HCT116 (cell line): ENCODE measurements at regions not wholly inside any gene's neighbourhood (a gene's known extent, or its start where the extent isn't known, plus 50 kb on each side); places are given as distances from the start of the nearest gene placed in this dataset.

Experiments
- ATAC-seq: fragments of 200-7000 bp; cut with Tn5 transposase; 2 replicates; pipeline ENCODE4 v1.9.1; 2020; ENCODE audit warnings: mild to moderate bottlenecking, moderate library complexity
- BruUV-seq: library from RNA; stranded (reverse); fragments of 400-500 nt; replicated peaks from 2 replicates; lab custom pipeline; 2021; lab: Mats Ljungman, UMichigan
- CTCF ChIA-PET: fragments of 300-600 bp; sonication (Branson Sonifier 250); formaldehyde crosslinking; loops from one replicate; lab custom pipeline; 2021; ENCODE audit warnings: antibody characterized with exemption; lab: Charles Lee
- POLR2A ChIA-PET: fragments of 300-600, 350-600 bp; sonication (Branson Sonifier 250); formaldehyde crosslinking; loops from one replicate; lab custom pipeline; 2021; ENCODE audit warnings: antibody characterized with exemption; lab: Charles Lee
- RAD21 ChIA-PET, 2 experiments: fragments of 300-600 bp; sonication (Branson Sonifier 250); formaldehyde crosslinking; loops; one replicate each; lab custom pipeline; 2023; ENCODE audit warnings: low total read pairs in 2 of 2; ENCODE audit not compliant: uncharacterized antibody in 2 of 2, unreplicated experiment in 2 of 2, low non-redundant PET in 1 of 2; lab: Charles Lee
- DNase-seq: peaks from one replicate; pipeline ENCODE4 v3.0.0-alpha.2; 2010; ENCODE audit warnings: low read depth, low spot score
- H2AFZ ChIP-seq: fragments of 200-600 bp; shearing (Covaris generic), sonication (generic); 2 replicates; pipeline ENCODE4 v1.6.1; 2017; ENCODE audit warnings: low read depth, mixed run types, mixed read lengths, antibody characterized with exemption, low read length; ENCODE audit not compliant: poor library complexity, severe bottlenecking
- H3K27ac ChIP-seq: 2 replicates; pipeline ENCODE4 v1.5.1; 2012; ENCODE audit warnings: low read depth, low read length
- H3K27me3 ChIP-seq: fragments of 200-600 bp; sonication (generic); 2 replicates; pipeline ENCODE4 v1.6.1; 2016; ENCODE audit warnings: mixed run types, low read length, mixed read lengths; ENCODE audit not compliant: insufficient read depth
- H3K36me3 ChIP-seq, 2 experiments: fragments of 200-500 bp in 1 of 2; fragments of 200-600 bp in 1 of 2; sonication (Bioruptor generic) in 1 of 2; sonication (generic) in 1 of 2; 2 replicates each; pipeline versions ENCODE4 v1.5.1 to v1.6.1; 2014 to 2016; ENCODE audit warnings: low read length in 2 of 2, inconsistent platforms in 1 of 2, mixed read lengths in 1 of 2, mixed run types in 1 of 2; ENCODE audit not compliant: insufficient read depth in 2 of 2, control insufficient read depth in 1 of 2
- H3K4me1 ChIP-seq, 2 experiments: fragments of 200-600 bp in 1 of 2; sonication (generic) in 1 of 2; 2 replicates each; pipeline versions ENCODE4 v1.5.1 to v1.6.1; 2012 to 2017; ENCODE audit warnings: low read length in 2 of 2, inconsistent platforms in 1 of 2, mild to moderate bottlenecking in 1 of 2, mixed read lengths in 1 of 2, mixed run types in 1 of 2, moderate library complexity in 1 of 2; ENCODE audit not compliant: insufficient read depth in 2 of 2, control insufficient read depth in 1 of 2
- H3K4me2 ChIP-seq: fragments of 200-600 bp; sonication (generic); 2 replicates; pipeline ENCODE4 v1.6.1; 2017; ENCODE audit warnings: mixed run types, low read length, mixed read lengths
- H3K4me3 ChIP-seq, 2 experiments: fragments of 200-600 bp in 1 of 2; sonication (generic) in 1 of 2; replicated peaks in 1 of 2; 2 replicates each; pipeline ENCODE4 v1.5.1; 2011 to 2016; ENCODE audit warnings: low read length in 2 of 2, control low read depth in 1 of 2, low read depth in 1 of 2, mild to moderate bottlenecking in 1 of 2, mixed read lengths in 1 of 2, mixed run types in 1 of 2
- H3K79me2 ChIP-seq: fragments of 200-600 bp; sonication (generic); 2 replicates; pipeline ENCODE4 v1.6.1; 2017; ENCODE audit warnings: mild to moderate bottlenecking, mixed run types, low read length, moderate library complexity, mixed read lengths; ENCODE audit not compliant: insufficient read depth
- H3K9ac ChIP-seq: fragments of 200-600 bp; sonication (generic); 2 replicates; pipeline ENCODE4 v1.6.1; 2016; ENCODE audit warnings: low read length, mixed read lengths
- H3K9me2 ChIP-seq: fragments of 200-600 bp; sonication (generic), shearing (Covaris generic); 2 replicates; pipeline ENCODE4 v1.6.1; 2017; ENCODE audit warnings: mixed run types, mild to moderate bottlenecking, moderate library complexity; ENCODE audit not compliant: insufficient read depth
- H3K9me3 ChIP-seq, 2 experiments: fragments of 200-500 bp in 1 of 2; fragments of 200-600 bp in 1 of 2; sonication (Bioruptor generic) in 1 of 2; sonication (generic) in 1 of 2; 2 replicates each; pipeline ENCODE4 v1.6.1; 2014 to 2017; ENCODE audit warnings: low read length in 2 of 2, mixed read lengths in 2 of 2, inconsistent platforms in 1 of 2, low read depth in 1 of 2, mild to moderate bottlenecking in 1 of 2, mixed run types in 1 of 2, moderate library complexity in 1 of 2; ENCODE audit not compliant: control insufficient read depth in 1 of 2, insufficient read depth in 1 of 2
- H4K20me1 ChIP-seq: fragments of 200-600 bp; sonication (generic), shearing (Covaris generic); 2 replicates; pipeline ENCODE4 v1.6.1; 2017; ENCODE audit warnings: mixed run types, mild to moderate bottlenecking, moderate library complexity; ENCODE audit not compliant: insufficient read depth
- EGR1 ChIP-seq: IDR thresholded peaks from 2 replicates; pipeline ENCODE4 v1.6.1; 2012; ENCODE audit warnings: low read depth
- ELF1 ChIP-seq: IDR thresholded peaks from 2 replicates; pipeline ENCODE4 v1.6.1; 2012; ENCODE audit warnings: low read depth, borderline replicate concordance
- EZH2phosphoT487 ChIP-seq: fragments of 200-600 bp; IDR thresholded peaks from 2 replicates; pipeline ENCODE4 v1.6.1; 2018; ENCODE audit warnings: antibody characterized with exemption, borderline replicate concordance
- FOSL1 ChIP-seq: IDR thresholded peaks from 2 replicates; pipeline ENCODE4 v1.6.1; 2012; ENCODE audit warnings: low read depth
- JUND ChIP-seq: IDR thresholded peaks from 2 replicates; pipeline ENCODE4 v1.6.1; 2012
- POLR2A ChIP-seq: IDR thresholded peaks from 2 replicates; pipeline ENCODE4 v1.7.0; 2011; ENCODE audit warnings: borderline replicate concordance; ENCODE audit not compliant: insufficient read depth, insufficient read length; ENCODE audit errors: extremely low read depth
- REST ChIP-seq: IDR thresholded peaks from 2 replicates; pipeline ENCODE4 v1.6.1; 2012; ENCODE audit warnings: low read depth
- SIN3A ChIP-seq: IDR thresholded peaks from 2 replicates; pipeline ENCODE4 v1.6.1; 2012; ENCODE audit warnings: low read depth
- SP1 ChIP-seq: IDR thresholded peaks from 2 replicates; pipeline ENCODE4 v1.6.1; 2012; ENCODE audit warnings: low read depth
- SRF ChIP-seq: IDR thresholded peaks from 2 replicates; pipeline ENCODE4 v1.6.1; 2012; ENCODE audit warnings: low read depth
- YY1 ChIP-seq: IDR thresholded peaks from 2 replicates; pipeline ENCODE4 v1.6.1; 2011; ENCODE audit warnings: low read length, low read depth, moderate library complexity, mild to moderate bottlenecking; ENCODE audit not compliant: insufficient replicate concordance; ENCODE audit errors: extremely low read depth
- ZFX ChIP-seq: fragments of 450-650 bp; IDR thresholded peaks from 2 replicates; pipeline ENCODE4 v1.6.1; 2017
- ZNF274 ChIP-seq: fragments of 200-500 bp; sonication (Bioruptor generic); IDR thresholded peaks from 2 replicates; pipeline ENCODE4 v1.6.1; 2014; ENCODE audit warnings: mild to moderate bottlenecking, low read depth, low read length, inconsistent platforms
- intact Hi-C: fragments of 100-400 bp; cut with micrococcal nuclease; formaldehyde crosslinking; loops from 2 replicates; pipeline ENCODE4 v1.10.0; 2022
- TF ChIP-seq, protein P1 (sequence below): IDR thresholded peaks from 2 replicates; pipeline ENCODE4 v1.6.1; 2012
- TF ChIP-seq, protein P2 (sequence below): IDR thresholded peaks from 2 replicates; pipeline ENCODE4 v1.6.1; 2011; ENCODE audit warnings: mild to moderate bottlenecking, low read length, moderate library complexity; ENCODE audit not compliant: insufficient replicate concordance; ENCODE audit errors: extremely low read depth

DNA sequence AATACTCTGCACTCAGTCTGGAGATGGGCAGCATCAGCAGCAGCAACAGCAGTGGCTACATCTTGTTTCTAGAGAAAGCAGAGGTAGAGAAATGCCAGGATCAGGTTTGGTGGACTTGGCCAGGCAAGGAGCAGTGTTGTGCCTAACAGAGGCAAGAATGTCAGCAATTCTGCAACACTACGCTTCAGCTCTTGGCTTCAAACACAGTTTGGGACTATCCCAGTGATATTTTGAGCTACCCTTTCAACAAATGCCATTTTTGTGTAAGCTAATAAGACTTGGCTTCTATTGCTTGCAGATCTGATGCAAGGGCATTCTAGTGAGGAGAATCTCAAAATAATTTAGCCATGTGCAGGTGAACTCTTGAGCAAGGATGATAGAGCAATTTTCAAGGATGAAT, 271.3 kb downstream of the PCDH20 start:
- intact Hi-C loops: no loop called here
- Histone ChIP-seq H3K9ac (no peak overlapping the region), H3K79me2 (no peaks in the 10 kb centered on the region), H2AFZ (no peak overlapping the region), H3K27me3 (no peaks in the 10 kb centered on the region), H3K27ac (no peak overlapping the region), H3K4me1 (no peaks in the 10 kb centered on the region), H3K36me3 (no peaks in the 10 kb centered on the region), H3K9me2 (no peaks in the 10 kb centered on the region), H3K4me3 (no peak overlapping the region), H4K20me1 (no peaks in the 10 kb centered on the region; the same call in 1 of the 2 replicates), H3K4me2 (no peak overlapping the region), H3K9me3 (no peaks in the 10 kb centered on the region; a peak in 2 of 4 replicates)
- no peak for DNase-seq
- POLR2A ChIA-PET: no interaction called here
- TF ChIP-seq SRF: no peak
- no peak for TF ChIP-seq YY1
- no peak for TF ChIP-seq SP1
- no peak for TF ChIP-seq POLR2A
- TF ChIP-seq ZFX: no peak
- RAD21 ChIA-PET: no interaction called here
- CTCF ChIA-PET: no interaction called here
- no peak for ATAC-seq
- BruUV-seq: no TSS peak

GRCh38 chr13:61142506-61142905, 273.1 kb downstream of the PCDH20 start:
- ATAC-seq: no peak
- CTCF ChIA-PET: no interaction called here
- intact Hi-C loops: no loop called here
- H3K36me3 ChIP-seq: no peaks in the 10 kb centered on the region
- H3K27ac ChIP-seq: no peak overlapping the region
- H3K9me3 ChIP-seq: no peaks in the 10 kb centered on the region; a peak in 2 of 4 replicates
- no peaks in the 10 kb centered on the region; the same call in 1 of the 2 replicates for H4K20me1 ChIP-seq
- no peak overlapping the region for H2AFZ ChIP-seq
- H3K4me2 ChIP-seq: no peak overlapping the region
- POLR2A ChIA-PET: no interaction called here
- RAD21 ChIA-PET: no interaction called here
- no TSS peak for BruUV-seq
- no peaks in the 10 kb centered on the region for H3K27me3 ChIP-seq
- H3K79me2 ChIP-seq: no peaks in the 10 kb centered on the region
- TF ChIP-seq, protein P1, sequence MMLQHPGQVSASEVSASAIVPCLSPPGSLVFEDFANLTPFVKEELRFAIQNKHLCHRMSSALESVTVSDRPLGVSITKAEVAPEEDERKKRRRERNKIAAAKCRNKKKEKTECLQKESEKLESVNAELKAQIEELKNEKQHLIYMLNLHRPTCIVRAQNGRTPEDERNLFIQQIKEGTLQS: no peak
- TF ChIP-seq REST: no peak
- TF ChIP-seq EZH2phosphoT487: no peak
- no peak for TF ChIP-seq ZNF274
- TF ChIP-seq SRF: no peak
- no peak for TF ChIP-seq POLR2A
- no peak for TF ChIP-seq ZFX
- TF ChIP-seq, protein P2, sequence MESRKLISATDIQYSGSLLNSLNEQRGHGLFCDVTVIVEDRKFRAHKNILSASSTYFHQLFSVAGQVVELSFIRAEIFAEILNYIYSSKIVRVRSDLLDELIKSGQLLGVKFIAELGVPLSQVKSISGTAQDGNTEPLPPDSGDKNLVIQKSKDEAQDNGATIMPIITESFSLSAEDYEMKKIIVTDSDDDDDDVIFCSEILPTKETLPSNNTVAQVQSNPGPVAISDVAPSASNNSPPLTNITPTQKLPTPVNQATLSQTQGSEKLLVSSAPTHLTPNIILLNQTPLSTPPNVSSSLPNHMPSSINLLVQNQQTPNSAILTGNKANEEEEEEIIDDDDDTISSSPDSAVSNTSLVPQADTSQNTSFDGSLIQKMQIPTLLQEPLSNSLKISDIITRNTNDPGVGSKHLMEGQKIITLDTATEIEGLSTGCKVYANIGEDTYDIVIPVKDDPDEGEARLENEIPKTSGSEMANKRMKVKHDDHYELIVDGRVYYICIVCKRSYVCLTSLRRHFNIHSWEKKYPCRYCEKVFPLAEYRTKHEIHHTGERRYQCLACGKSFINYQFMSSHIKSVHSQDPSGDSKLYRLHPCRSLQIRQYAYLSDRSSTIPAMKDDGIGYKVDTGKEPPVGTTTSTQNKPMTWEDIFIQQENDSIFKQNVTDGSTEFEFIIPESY: no peak
- TF ChIP-seq SP1: no peak
- TF ChIP-seq EGR1: no peak
- no peak for TF ChIP-seq JUND
- no peak for TF ChIP-seq FOSL1
- no peak for TF ChIP-seq ELF1
- TF ChIP-seq SIN3A: no peak
- H3K4me3 ChIP-seq: no peak overlapping the region
- H3K4me1 ChIP-seq: no peaks in the 10 kb centered on the region
- no peak for DNase-seq
- H3K9ac ChIP-seq: no peak overlapping the region
- H3K9me2 ChIP-seq: no peaks in the 10 kb centered on the region
